HL-60/S4 (cell line): ENCODE measurements at regions not wholly inside any gene's neighbourhood (a gene's known extent, or its start where the extent isn't known, plus 50 kb on each side); places are given as distances from the start of the nearest gene placed in this dataset.

Experiments
- in situ Hi-C: fragments of 300-500 bp; cut with MboI; formaldehyde crosslinking; loops from 2 replicates; pipeline ENCODE4 v1.14.3; 2022; ENCODE audit warnings: low sequenced_read_pairs

- in situ Hi-C loops = no loop called here
These were observed 50.5 kb upstream of the PRDM1 start for GRCh38 chr6:106035655-106036054.

GRCh38 chr6:106033806-106034205 is 52.3 kb upstream of the PRDM1 start:
- in situ Hi-C loops = no loop called here

DNA sequence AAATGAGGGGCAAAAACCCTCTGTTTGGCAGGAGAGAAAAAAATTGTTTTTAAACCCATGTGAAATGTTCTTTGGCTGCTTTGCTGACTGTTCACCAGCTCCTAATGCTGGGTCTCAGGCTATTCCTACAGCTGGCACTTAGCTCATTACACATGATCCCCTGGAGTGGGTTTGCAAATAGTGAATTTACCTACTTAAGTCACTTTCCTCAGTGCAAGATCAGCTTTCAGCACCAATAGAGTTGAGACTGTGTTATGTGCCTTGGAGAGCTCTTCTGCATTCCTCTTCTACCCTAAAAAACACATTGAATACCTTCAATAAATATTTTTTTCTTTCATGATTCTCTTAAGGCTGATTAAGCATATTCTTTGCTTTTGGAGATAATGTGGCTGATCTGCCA is 58.4 kb upstream of the PRDM1 start:
- in situ Hi-C loops = no loop called here

GRCh38 chr6:106026748-106027715 is 59.1 kb upstream of the PRDM1 start:
- in situ Hi-C loops = no loop called here

GRCh38 chr6:106025655-106026054 is 60.5 kb upstream of the PRDM1 start:
- in situ Hi-C loops = no loop called here

GRCh38 chr6:106022801-106023200 is 63.3 kb upstream of the PRDM1 start:
- in situ Hi-C loops = no loop called here

DNA sequence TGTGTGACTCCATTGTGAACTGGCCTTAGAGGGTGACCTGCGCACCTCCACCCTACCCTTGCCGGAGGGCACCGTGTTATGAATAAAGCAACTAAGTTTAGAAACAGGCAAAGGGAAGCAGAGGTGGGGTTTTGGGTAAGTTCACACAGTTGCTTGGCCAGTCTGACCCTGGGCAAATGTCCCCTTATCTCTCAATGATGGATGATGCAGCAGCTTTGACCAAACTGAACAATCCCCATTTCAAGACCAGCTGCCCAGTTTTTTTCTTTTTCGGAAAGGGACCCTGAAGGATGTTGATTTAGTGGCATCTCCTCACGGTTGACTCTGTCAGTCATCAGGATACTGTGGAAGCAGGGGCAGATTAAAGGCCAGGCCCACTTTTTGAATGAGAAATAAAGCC is 68.7 kb upstream of the PRDM1 start:
- in situ Hi-C loops = no loop called here

GRCh38 chr6:106014955-106015354 is 71.2 kb upstream of the PRDM1 start:
- in situ Hi-C loops = no loop called here

DNA sequence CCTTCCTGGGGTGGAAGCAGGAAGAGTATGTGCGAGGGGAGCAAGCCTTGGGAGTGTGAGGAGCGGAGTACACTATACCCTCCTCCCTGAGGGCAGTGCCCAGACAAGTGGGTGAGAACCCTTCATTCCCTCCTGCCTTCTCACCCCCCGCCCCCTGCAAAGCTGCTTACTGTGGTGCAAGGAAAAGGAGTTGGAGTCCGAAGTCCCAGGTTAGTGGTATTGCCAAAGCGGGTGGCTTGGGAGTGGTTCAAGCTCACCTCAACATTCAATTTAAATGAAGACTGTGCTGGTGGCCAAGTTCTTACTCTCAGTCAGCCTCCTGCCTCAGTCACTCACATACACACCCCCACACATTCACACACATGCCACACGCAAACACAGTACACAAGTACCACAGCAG is 74.7 kb upstream of the PRDM1 start:
- in situ Hi-C loops = no loop called here

GRCh38 chr6:106005954-106006353 is 80.2 kb upstream of the PRDM1 start:
- in situ Hi-C loops = no loop called here

DNA sequence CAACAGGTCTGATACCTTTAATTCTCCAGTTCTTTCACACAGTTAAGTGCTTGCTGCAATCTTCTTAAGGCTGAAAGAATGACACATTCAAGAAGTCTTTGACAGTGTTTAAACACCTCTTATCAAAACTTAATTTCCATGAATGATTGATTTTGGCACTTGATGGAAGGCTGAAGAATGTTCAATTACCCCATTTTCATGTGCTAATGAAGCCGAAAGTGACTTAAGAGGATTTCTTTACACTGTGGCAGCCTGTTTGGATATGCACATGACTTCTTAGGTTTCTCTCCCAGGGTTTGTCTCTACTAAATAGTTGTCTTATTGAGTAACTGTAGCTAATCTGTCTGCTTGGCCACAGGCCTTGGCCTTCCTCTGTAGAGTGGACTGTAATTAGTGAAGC is 81.1 kb upstream of the PRDM1 start:
- in situ Hi-C loops = no loop called here

DNA sequence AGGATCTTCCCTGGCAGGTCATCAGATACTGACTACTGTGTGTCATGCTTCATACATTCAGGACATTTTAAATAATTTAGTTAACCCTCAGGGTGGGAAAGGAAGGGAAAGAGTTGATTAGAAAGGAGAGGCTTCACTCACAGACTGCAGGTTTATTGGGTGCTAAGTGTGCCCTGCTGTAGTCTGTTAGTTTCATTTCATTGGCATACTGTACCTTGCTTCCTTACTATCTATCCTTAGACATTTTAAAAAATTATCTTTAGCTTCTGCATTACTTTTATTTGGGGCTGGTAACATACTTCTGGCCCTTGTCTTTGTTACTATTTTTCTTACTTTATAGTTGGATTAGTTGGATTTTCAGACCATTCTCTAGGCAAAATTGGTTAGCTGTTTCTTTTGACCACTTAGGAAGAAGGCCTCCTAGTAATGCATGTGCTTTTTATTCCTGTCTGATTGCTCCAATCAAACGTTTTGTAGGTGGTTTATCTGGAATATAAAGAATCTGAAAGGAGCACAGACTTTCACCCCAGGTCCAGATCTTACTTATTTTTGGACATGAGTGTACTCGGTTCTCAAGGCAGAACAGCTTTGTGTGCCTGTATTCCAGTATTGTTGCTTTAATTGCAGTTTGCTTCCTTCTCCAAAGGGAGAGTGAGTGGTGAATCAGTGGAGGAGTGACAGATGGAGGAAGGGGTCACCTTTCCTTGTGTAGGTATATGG is 82.7 kb upstream of the PRDM1 start:
- in situ Hi-C loops = no loop called here

DNA sequence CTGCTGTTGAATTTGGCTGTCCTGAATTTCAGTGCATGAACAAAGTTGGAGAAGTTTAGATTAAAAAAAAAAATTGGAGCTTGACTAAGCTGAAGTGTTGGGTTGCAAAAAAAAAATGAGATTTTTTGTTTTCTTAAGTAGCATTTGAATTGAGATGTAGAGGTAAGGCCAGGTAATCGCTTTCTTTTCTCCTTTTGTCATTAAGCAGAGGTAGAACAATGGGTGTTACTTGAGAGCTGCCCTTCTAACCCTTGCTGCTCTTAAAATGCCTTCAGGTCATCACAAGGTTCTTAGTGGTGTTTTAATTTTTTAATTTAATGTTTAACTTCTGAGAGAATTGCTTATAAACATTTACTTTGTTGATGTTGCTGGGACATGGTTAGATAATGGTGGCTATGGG is 84.1 kb upstream of the PRDM1 start:
- in situ Hi-C loops = no loop called here

GRCh38 chr6:106000935-106001334 is 85.2 kb upstream of the PRDM1 start:
- in situ Hi-C loops = no loop called here

GRCh38 chr6:105997482-105997881 is 88.7 kb upstream of the PRDM1 start:
- in situ Hi-C loops = no loop called here

GRCh38 chr6:105995391-105995865 is 90.7 kb upstream of the PRDM1 start:
- in situ Hi-C loops = no loop called here

DNA sequence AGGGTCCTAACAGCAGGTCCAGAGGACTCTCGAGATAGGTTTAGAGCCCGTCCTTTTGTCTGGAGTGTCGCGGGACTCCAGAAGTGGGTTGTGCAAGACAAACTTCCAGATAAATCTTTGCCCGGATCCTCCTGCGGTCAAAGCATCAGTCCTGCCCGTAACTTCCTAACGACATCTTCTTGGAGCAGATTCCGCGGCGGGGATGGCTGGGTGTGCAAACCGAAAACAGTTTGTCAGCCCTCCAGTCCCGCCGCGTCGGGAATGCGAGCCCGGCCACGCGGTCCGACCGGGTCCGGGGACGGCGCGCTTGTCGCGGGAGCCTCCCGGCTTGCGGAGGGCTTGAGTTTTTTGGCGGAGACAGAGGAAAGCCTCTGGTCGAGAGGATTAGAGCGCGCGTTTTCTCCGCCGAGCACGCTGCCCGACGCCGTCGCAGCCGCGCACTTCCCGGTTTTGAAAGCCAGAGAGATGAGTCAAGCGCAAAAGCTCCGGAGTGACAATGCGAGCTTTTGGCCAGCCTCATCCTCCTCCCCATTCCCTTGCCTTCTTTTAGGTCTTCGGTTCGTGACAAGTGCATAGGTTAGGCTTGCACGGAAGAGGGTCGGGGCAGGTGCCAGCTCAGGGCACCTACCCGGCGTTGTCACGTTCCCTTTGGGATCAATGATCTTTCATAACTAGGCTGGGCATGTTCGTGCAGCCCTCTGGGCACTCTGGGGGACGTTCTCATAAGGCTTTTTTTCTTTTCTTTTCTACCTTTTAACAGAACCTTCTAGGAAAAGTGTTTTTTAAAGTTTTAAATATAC is 91.3 kb upstream of the PRDM1 start:
- in situ Hi-C loops = no loop called here

GRCh38 chr6:105994118-105994590 is 92.0 kb upstream of the PRDM1 start:
- in situ Hi-C loops = no loop called here

- in situ Hi-C loops = no loop called here
These were observed 92.6 kb upstream of the PRDM1 start for GRCh38 chr6:105993341-105994117.

- in situ Hi-C loops = no loop called here
These were observed 93.7 kb upstream of the PRDM1 start for GRCh38 chr6:105992315-105992961.
